GM12878 (cell line): ENCODE measurements at regions not wholly inside any gene's neighbourhood (a gene's known extent, or its start where the extent isn't known, plus 50 kb on each side); places are given as distances from the start of the nearest gene placed in this dataset.

Experiments used
- CEBPB ChIP-seq, 2 experiments: fragments of 150-350 bp in 1 of 2; IDR thresholded peaks; 2 replicates each; pipeline ENCODE4 v1.6.1; 2012 to 2014; ENCODE audit warnings: low read depth in 2 of 2, low read length in 2 of 2, borderline replicate concordance in 1 of 2, inconsistent platforms in 1 of 2
- CREB1 ChIP-seq: IDR thresholded peaks from 2 replicates; pipeline ENCODE4 v1.6.1; 2012; ENCODE audit warnings: low read depth, mild to moderate bottlenecking, inconsistent platforms
- FOS ChIP-seq: IDR thresholded peaks from 3 replicates; pipeline ENCODE4 v1.6.1; 2011; ENCODE audit warnings: borderline replicate concordance; ENCODE audit not compliant: insufficient read length; ENCODE audit errors: extremely low read depth
- FOXK2 ChIP-seq: fragments of 450-650 bp; IDR thresholded peaks from 2 replicates; pipeline ENCODE4 v1.6.1; 2017; ENCODE audit warnings: mild to moderate bottlenecking, moderate library complexity
- FOXM1 ChIP-seq: IDR thresholded peaks from 2 replicates; pipeline ENCODE4 v1.6.1; 2012; ENCODE audit warnings: low read depth, mild to moderate bottlenecking, inconsistent platforms, low read length, moderate library complexity
- NRF1 ChIP-seq: conservative IDR thresholded peaks from 2 replicates; pipeline ENCODE4 v1.6.1; 2011; ENCODE audit warnings: mild to moderate bottlenecking, low read depth, low read length, improper control_type of control experiment
- RAD21 ChIP-seq: IDR thresholded peaks from 2 replicates; pipeline ENCODE4 v1.6.1; 2011; ENCODE audit warnings: mild to moderate bottlenecking, low read depth, low read length, moderate library complexity; ENCODE audit not compliant: insufficient read depth
- TAF1 ChIP-seq: IDR thresholded peaks from 2 replicates; pipeline ENCODE4 v1.6.1; 2011; ENCODE audit warnings: mild to moderate bottlenecking, low read depth, low read length, borderline replicate concordance
- TF ChIP-seq, protein P1 (sequence below), 3 experiments: IDR thresholded peaks in 2 of 3; conservative IDR thresholded peaks in 1 of 3; 2 replicates each; pipeline ENCODE4 v1.5.1; 2011; ENCODE audit warnings: low read depth in 3 of 3, low read length in 3 of 3, mild to moderate bottlenecking in 3 of 3, control low read depth in 2 of 3, moderate library complexity in 2 of 3, inconsistent platforms in 1 of 3, mixed read lengths in 1 of 3; ENCODE audit not compliant: control insufficient read depth in 2 of 3, insufficient read depth in 1 of 3; ENCODE audit errors: extremely low read depth in 1 of 3
- TF ChIP-seq, protein P2 (sequence below): IDR thresholded peaks from 2 replicates; pipeline ENCODE4 v1.6.1; 2012; ENCODE audit warnings: mild to moderate bottlenecking, low read depth, low read length

DNA sequence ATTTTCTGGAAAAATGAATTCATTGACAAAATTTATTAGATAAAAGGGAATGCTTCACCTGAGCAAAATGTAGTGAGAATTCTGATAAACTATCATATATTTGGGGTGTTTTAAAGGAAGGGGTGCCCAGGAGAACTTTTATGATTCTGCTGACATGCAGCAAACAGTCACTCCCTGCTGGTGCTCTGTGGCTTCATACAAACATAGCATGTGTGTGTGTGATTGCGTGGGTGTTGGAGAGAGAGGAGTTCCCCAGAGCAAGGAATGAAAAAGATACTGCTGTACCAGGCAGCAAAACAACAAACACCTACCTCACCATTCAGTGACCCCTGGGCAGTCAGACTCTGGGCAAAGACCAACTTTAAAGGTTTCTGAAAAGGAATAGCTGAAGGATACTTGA, 546.7 kb downstream of the RFC3 start:
- no peak for TF ChIP-seq CREB1
- TF ChIP-seq, protein P1, sequence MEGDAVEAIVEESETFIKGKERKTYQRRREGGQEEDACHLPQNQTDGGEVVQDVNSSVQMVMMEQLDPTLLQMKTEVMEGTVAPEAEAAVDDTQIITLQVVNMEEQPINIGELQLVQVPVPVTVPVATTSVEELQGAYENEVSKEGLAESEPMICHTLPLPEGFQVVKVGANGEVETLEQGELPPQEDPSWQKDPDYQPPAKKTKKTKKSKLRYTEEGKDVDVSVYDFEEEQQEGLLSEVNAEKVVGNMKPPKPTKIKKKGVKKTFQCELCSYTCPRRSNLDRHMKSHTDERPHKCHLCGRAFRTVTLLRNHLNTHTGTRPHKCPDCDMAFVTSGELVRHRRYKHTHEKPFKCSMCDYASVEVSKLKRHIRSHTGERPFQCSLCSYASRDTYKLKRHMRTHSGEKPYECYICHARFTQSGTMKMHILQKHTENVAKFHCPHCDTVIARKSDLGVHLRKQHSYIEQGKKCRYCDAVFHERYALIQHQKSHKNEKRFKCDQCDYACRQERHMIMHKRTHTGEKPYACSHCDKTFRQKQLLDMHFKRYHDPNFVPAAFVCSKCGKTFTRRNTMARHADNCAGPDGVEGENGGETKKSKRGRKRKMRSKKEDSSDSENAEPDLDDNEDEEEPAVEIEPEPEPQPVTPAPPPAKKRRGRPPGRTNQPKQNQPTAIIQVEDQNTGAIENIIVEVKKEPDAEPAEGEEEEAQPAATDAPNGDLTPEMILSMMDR (IDR thresholded peaks at IDR 0.05 in 2 of 3, conservative IDR thresholded peaks at IDR 0.05 in 1 of 3; ENCODE audit: control insufficient read depth in 2 of 3, extremely low read depth in 1 of 3, insufficient read depth in 1 of 3, low read depth in 3 of 3, low read length in 3 of 3) = no peak
- TF ChIP-seq FOS = no peak
- no peak for TF ChIP-seq FOXM1
- TF ChIP-seq NRF1 = no peak
- TF ChIP-seq FOXK2 = no peak
- TF ChIP-seq, protein P2, sequence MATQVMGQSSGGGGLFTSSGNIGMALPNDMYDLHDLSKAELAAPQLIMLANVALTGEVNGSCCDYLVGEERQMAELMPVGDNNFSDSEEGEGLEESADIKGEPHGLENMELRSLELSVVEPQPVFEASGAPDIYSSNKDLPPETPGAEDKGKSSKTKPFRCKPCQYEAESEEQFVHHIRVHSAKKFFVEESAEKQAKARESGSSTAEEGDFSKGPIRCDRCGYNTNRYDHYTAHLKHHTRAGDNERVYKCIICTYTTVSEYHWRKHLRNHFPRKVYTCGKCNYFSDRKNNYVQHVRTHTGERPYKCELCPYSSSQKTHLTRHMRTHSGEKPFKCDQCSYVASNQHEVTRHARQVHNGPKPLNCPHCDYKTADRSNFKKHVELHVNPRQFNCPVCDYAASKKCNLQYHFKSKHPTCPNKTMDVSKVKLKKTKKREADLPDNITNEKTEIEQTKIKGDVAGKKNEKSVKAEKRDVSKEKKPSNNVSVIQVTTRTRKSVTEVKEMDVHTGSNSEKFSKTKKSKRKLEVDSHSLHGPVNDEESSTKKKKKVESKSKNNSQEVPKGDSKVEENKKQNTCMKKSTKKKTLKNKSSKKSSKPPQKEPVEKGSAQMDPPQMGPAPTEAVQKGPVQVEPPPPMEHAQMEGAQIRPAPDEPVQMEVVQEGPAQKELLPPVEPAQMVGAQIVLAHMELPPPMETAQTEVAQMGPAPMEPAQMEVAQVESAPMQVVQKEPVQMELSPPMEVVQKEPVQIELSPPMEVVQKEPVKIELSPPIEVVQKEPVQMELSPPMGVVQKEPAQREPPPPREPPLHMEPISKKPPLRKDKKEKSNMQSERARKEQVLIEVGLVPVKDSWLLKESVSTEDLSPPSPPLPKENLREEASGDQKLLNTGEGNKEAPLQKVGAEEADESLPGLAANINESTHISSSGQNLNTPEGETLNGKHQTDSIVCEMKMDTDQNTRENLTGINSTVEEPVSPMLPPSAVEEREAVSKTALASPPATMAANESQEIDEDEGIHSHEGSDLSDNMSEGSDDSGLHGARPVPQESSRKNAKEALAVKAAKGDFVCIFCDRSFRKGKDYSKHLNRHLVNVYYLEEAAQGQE = no peak
- TF ChIP-seq TAF1 = no peak
- no peak for TF ChIP-seq RAD21
- no peak for TF ChIP-seq CEBPB (IDR thresholded peaks at IDR 0.05; ENCODE audit: borderline replicate concordance in 1 of 2, low read depth in 2 of 2, low read length in 2 of 2)
